T-helper 2 cell treated with Interferon-gamma antibody and Interleukin-4, amounts not matched to agents 5 μg/mL and 100 μg/mL, for 36 hours (primary cell): ENCODE measurements at regions not wholly inside any gene's neighbourhood (a gene's known extent, or its start where the extent isn't known, plus 50 kb on each side); places are given as distances from the start of the nearest gene placed in this dataset.

ENCODE experiments used
- DNase-seq: peaks from one replicate; pipeline ENCODE4 v3.0.0; 2021; ENCODE audit warnings: low spot score
- H3K27ac Mint-ChIP-seq: one replicate; pipeline ENCODE4 v1.8.0; 2021; ENCODE audit warnings: mild to moderate bottlenecking, mixed read lengths
- H3K27me3 Mint-ChIP-seq: one replicate; pipeline ENCODE4 v1.8.0; 2021; ENCODE audit warnings: low read depth, mixed read lengths
- H3K36me3 Mint-ChIP-seq: one replicate; pipeline ENCODE4 v1.8.0; 2021; ENCODE audit warnings: low read depth, mixed read lengths
- H3K4me1 Mint-ChIP-seq: one replicate; pipeline ENCODE4 v1.8.0; 2021; ENCODE audit warnings: low read depth, mixed read lengths
- H3K4me3 Mint-ChIP-seq: one replicate; pipeline ENCODE4 v1.8.0; 2022; ENCODE audit warnings: mild to moderate bottlenecking, moderate library complexity, mixed read lengths
- H3K9me3 Mint-ChIP-seq: one replicate; pipeline ENCODE4 v1.8.0; 2021; ENCODE audit warnings: mixed read lengths

DNA sequence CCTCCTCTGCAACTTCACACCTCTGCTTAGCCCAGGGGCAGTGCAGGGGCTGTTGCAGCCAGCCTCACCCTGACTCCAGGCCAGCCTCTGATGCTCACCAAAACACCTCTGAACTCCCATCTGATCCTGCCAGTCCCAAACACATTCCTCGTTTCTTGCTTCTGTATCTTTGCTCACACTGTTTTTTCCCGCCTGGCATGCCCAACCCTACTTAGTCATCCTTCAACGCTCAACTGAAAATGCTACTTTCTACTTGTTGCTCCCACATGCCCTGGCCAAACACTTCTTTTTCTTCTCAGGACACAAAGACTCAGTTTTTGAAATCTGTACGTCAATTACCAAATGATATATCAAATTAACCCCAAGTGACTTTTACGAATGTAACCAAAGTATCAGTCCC lies 140.8 kb upstream of the ZBED5 start:
- no peak overlapping the region for H3K27ac Mint-ChIP-seq
- no peak overlapping the region for H3K4me3 Mint-ChIP-seq
- no peaks in the 10 kb centered on the region for H3K9me3 Mint-ChIP-seq
- H3K36me3 Mint-ChIP-seq = no peaks in the 10 kb centered on the region
- no peak for DNase-seq
- no peaks in the 10 kb centered on the region for H3K4me1 Mint-ChIP-seq
- H3K27me3 Mint-ChIP-seq = peaks cover 16% of the 10 kb centered on the region

DNA sequence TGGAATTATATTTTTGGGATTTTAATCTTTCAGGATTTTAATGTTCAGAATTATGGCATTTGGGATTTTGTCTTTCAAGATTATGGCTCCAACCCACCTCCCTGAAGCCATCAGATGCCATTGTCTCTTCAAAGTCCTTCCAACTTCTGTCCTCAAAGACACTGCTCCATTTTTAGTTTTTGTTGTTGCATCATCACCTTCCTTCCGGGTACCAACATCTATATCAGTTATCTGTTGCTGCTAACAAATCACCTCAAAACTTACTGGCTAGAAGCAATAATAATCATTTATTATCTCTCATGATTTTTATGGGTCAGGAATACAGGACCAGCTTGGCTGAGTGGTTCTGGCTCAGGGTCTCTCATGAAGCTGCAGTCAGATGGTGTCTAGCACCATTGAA lies 138.8 kb upstream of the ZBED5 start:
- H3K27me3 Mint-ChIP-seq = peaks cover 16% of the 10 kb centered on the region
- no peaks in the 10 kb centered on the region for H3K4me1 Mint-ChIP-seq
- no peak overlapping the region for H3K27ac Mint-ChIP-seq
- H3K36me3 Mint-ChIP-seq = no peaks in the 10 kb centered on the region
- no peak for DNase-seq
- H3K9me3 Mint-ChIP-seq = no peaks in the 10 kb centered on the region
- no peak overlapping the region for H3K4me3 Mint-ChIP-seq

DNA sequence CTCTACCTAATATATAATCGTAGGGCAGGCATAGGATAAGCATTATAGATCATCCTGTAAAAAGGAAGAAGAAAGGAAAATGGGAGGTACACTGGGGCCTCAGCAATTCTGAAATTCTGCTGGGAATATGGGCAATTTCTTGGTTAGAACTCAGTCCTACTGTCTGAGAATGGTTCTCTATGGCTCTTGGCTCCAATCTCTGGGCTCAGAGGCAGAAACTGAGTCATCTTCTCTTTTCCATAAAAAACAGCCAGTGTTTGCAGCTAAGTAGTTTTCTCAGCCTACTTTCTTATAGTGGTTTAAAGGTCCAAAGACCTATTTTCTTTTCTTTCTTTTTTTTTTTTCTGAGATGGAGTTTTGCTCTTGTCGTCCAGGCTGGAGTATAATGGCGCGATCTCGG lies 135.8 kb upstream of the ZBED5 start:
- Mint-ChIP-seq H3K4me3 (no peak overlapping the region), H3K27me3 (peaks cover 17% of the 10 kb centered on the region), H3K4me1 (no peaks in the 10 kb centered on the region), H3K9me3 (no peaks in the 10 kb centered on the region), H3K27ac (no peak overlapping the region), H3K36me3 (no peaks in the 10 kb centered on the region)
- DNase-seq = no peak

DNA sequence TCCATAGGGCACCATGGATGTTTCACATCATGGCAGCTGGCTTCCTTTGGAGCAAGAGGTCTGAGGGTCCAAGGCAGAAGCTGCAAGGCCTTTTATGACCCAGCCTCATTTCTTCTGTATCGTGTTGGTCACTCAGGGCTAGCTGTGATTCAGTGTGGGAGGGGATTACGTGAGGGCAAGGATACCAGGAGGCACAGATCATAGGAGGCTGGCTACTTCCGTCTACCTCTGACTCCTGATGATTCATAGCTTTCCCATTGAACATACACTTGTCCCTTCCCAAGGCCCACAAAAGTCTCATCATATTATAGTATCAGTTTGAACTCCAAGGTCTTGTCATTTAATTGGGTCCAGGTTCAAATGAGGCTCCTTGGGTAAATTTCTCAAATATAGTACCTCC lies 135.3 kb upstream of the ZBED5 start:
- H3K27ac Mint-ChIP-seq = no peak overlapping the region
- H3K4me1 Mint-ChIP-seq = no peaks in the 10 kb centered on the region
- no peaks in the 10 kb centered on the region for H3K36me3 Mint-ChIP-seq
- no peaks in the 10 kb centered on the region for H3K9me3 Mint-ChIP-seq
- no peak for DNase-seq
- H3K27me3 Mint-ChIP-seq = peaks cover 17% of the 10 kb centered on the region
- H3K4me3 Mint-ChIP-seq = no peak overlapping the region

DNA sequence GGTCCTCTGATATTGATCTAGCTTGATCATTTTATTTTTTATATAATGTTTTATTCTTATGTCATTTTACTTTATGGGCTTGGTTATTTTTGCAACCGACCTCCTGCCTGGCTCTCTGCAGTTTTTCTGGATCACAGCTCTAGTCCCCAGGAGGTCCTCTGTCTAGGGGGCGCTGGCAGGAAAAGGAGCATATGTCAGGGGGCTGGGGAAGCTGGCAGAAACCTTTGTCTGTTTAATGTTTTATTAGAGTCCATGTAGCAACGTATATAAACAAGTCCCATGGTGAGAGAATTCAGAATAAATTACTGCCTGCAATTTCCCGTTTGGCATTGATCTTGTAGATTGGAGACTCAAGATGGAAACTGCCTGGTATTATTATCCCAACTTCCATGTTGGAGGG lies 133.5 kb upstream of the ZBED5 start:
- no peaks in the 10 kb centered on the region for H3K4me1 Mint-ChIP-seq
- H3K27me3 Mint-ChIP-seq = peaks cover 14% of the 10 kb centered on the region
- H3K36me3 Mint-ChIP-seq = no peaks in the 10 kb centered on the region
- no peak overlapping the region for H3K27ac Mint-ChIP-seq
- H3K9me3 Mint-ChIP-seq = no peaks in the 10 kb centered on the region
- no peak for DNase-seq
- H3K4me3 Mint-ChIP-seq = no peak overlapping the region

DNA sequence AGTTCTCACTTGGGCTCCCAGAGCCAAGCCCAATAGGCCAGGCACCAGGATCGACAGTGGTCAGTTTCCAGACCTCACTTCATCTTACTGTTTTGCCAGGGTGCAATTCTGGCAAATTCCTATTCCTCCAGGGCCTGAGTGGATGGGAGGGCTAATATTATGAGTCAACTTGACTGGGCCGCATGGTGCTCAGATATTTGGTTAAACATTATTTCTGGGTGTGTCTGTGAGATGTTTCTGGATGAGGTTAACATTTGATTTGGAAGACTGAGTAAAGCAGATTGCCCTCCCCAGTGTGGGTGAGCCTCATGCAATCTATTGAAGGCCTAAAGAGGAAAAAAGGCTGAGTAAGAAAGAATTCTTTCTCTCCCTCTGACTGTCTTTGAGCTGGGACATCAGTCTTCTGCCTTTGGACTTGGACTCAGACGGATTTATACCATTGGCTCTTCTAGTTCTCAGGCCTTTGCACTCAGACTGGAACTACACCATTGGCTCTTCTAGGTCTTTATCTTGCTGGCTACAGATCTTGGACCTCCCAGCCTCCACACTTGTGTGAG lies 132.9 kb upstream of the ZBED5 start:
- peaks cover 13% of the 10 kb centered on the region for H3K27me3 Mint-ChIP-seq
- H3K4me1 Mint-ChIP-seq = no peaks in the 10 kb centered on the region
- H3K36me3 Mint-ChIP-seq = no peaks in the 10 kb centered on the region
- DNase-seq = no peak
- no peak overlapping the region for H3K4me3 Mint-ChIP-seq
- H3K27ac Mint-ChIP-seq = no peak overlapping the region
- no peaks in the 10 kb centered on the region for H3K9me3 Mint-ChIP-seq

DNA sequence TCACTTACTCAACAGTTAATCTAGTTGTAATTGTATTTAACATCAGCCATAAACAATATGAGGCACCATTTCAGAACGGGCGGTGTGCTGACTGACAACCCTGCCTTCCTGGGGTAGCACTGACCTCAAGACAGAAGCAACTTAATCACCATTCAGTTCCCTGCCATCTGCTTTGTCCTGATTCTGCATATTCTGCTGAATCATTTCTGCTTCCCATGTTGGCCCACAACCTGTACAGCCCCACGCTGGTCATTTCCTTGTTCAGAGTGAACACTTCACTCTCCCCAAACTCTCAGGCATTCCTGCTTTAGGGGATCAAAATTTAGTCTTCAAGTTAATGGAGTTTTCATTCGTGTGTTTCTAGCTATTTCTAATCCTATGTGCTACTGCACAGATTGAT lies 132.3 kb upstream of the ZBED5 start:
- DNase-seq = no peak
- Mint-ChIP-seq H3K4me3 (no peak overlapping the region), H3K27me3 (peaks cover 9% of the 10 kb centered on the region), H3K9me3 (no peaks in the 10 kb centered on the region), H3K4me1 (no peaks in the 10 kb centered on the region), H3K36me3 (no peaks in the 10 kb centered on the region), H3K27ac (no peak overlapping the region)

DNA sequence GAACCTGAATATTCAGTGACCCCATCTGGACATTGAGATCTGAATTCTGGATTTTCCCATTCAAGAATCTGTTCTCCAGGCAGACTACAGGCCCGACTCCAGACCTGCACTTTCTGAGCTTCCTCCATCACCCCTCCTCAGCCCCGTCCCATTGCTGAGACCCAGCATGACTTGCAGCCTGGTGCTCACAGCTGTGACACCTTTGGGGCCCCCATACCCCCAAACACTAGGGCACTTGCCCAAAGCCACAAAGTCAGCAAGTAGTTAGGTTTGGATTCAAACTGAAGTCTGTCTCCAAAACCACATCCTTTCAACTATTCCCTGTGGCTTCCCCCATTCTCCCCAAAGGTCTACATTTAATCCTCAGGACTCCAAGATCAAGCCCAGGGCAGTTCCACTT lies 128.2 kb upstream of the ZBED5 start:
- Mint-ChIP-seq H3K36me3 (no peaks in the 10 kb centered on the region), H3K4me3 (no peak overlapping the region), H3K27me3 (peaks cover 15% of the 10 kb centered on the region), H3K4me1 (no peaks in the 10 kb centered on the region), H3K9me3 (no peaks in the 10 kb centered on the region), H3K27ac (no peak overlapping the region)
- no peak for DNase-seq

DNA sequence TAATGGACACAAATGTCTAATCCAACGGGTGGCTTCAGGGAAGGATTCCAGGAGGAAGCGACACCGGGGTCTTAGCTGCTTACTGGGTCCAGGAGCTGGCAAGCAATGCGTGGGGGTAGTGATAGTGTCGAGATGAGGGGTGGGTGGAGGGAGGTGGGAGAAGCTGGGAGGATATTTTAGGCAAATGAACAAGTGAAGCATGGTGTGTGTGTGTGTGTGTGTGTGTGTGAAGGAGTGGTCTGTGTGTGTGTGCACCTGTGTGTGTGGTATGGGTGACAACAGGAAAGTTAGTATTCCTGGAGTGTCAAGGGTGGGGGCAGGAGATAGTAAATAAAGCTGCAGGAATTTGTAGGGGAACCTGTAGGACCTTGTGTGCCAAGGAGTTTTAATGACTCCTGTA lies 126.9 kb upstream of the ZBED5 start:
- H3K9me3 Mint-ChIP-seq = no peaks in the 10 kb centered on the region
- H3K27me3 Mint-ChIP-seq = peaks cover 15% of the 10 kb centered on the region
- H3K27ac Mint-ChIP-seq = no peak overlapping the region
- no peak for DNase-seq
- no peak overlapping the region for H3K4me3 Mint-ChIP-seq
- H3K4me1 Mint-ChIP-seq = peaks cover under 1% of the 10 kb centered on the region
- no peaks in the 10 kb centered on the region for H3K36me3 Mint-ChIP-seq

DNA sequence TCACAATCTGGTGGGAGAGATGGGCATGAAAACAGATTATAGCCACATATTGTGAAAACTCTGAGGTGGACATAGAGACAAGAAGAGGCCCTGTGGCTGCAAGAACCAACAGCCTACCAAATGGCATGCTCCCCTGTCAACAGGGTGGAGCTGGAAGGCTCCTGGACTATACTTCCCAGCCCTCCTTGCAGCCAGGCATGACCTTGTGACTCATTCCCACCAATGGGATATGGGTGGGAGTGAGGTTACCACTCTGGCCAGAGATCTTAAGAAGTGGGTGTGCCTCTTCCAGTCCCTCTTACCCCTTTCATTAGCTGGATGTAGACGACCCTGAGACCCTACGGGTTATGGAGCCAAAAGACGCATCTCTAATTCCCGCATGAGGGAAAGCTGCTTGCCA lies 126.4 kb upstream of the ZBED5 start:
- Mint-ChIP-seq H3K9me3 (no peaks in the 10 kb centered on the region), H3K36me3 (no peaks in the 10 kb centered on the region), H3K4me3 (no peak overlapping the region), H3K4me1 (peaks cover 3% of the 10 kb centered on the region), H3K27me3 (peaks cover 19% of the 10 kb centered on the region), H3K27ac (no peak overlapping the region)
- DNase-seq = no peak

DNA sequence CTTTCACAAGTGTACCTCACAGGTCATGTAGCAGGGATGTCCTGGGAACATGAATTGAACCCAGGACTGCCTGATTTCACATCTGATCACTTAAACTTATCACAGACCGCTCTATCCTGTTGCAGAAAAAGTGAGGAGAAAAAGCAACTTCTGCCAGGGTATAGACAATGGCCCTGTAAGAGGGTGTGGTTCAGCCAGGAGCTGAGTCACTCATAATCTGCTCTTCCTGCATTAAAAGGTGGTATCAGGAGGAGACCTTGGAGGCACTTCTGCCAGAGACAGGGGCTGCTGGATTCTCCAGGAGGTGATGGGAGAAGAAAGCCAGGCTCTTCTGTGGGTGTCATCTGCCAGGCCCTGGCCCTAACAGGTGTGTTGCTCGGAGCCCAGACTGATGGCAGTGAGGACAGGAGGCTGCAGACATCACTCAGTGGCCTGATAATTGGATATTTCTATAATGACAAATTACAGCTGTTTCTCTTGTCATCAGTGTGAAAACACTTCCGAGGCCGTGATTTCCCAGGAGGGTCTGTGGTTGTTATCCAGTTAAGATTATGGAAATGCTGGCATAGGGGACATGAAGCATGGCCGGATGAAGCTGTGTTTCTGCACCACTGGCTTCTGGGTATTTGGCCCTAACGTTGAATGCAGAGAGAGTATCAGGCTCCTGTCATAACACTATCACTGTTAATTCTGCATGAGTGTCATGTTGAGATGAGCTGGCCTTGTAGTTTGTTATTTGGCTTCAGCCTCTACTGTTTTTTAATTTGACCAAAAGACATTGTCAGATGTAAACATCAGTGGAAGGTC lies 125.1 kb upstream of the ZBED5 start:
- H3K27ac Mint-ChIP-seq = no peak overlapping the region
- H3K36me3 Mint-ChIP-seq = no peaks in the 10 kb centered on the region
- DNase-seq = no peak
- H3K4me3 Mint-ChIP-seq = no peak overlapping the region
- H3K27me3 Mint-ChIP-seq = peaks cover 23% of the 10 kb centered on the region
- H3K9me3 Mint-ChIP-seq = no peaks in the 10 kb centered on the region
- H3K4me1 Mint-ChIP-seq = peaks cover 3% of the 10 kb centered on the region

DNA sequence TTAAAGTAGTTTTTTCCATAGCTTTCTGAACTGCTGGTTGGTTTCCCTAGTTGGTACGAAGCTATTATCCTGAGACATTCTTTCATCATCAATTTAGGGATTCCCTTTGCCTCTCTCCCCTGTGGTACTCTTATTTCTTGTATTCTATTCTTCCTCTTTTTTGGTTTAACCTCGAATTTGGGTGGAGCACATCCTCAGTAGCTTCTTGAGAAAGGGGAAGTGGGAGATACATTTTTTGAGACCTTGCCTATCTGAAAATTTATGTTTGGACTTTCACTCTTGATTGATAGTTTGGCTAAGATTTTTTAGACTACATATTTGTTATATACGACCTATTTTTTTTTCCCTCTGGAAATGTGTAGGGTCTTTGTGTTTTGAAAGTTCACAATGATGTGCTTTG lies 121.7 kb upstream of the ZBED5 start:
- Mint-ChIP-seq H3K27me3 (peaks cover 26% of the 10 kb centered on the region), H3K27ac (no peak overlapping the region), H3K36me3 (no peaks in the 10 kb centered on the region), H3K9me3 (no peaks in the 10 kb centered on the region), H3K4me3 (no peak overlapping the region), H3K4me1 (peaks cover 3% of the 10 kb centered on the region)
- no peak for DNase-seq

DNA sequence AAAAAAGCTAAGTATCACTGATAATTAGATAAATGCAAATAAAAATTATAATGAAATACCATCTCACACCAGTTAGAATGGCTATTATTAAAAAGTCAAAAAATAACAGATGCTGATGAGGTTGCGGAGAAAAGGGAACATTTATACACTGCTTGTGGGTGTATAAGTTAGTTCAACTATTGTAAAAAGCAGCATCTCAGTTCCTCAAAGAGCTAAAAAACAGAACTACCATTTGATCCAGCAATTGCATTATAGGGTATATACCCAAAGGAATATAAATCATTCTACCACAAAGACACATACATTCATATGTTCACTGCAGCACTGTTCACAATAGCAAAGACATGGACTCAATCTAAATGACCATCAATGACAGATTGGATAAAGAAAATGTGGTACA lies 120.3 kb upstream of the ZBED5 start:
- Mint-ChIP-seq H3K4me3 (no peak overlapping the region), H3K27me3 (peaks cover 26% of the 10 kb centered on the region), H3K9me3 (no peaks in the 10 kb centered on the region), H3K27ac (no peak overlapping the region), H3K4me1 (peaks cover 3% of the 10 kb centered on the region), H3K36me3 (no peaks in the 10 kb centered on the region)
- DNase-seq = no peak

DNA sequence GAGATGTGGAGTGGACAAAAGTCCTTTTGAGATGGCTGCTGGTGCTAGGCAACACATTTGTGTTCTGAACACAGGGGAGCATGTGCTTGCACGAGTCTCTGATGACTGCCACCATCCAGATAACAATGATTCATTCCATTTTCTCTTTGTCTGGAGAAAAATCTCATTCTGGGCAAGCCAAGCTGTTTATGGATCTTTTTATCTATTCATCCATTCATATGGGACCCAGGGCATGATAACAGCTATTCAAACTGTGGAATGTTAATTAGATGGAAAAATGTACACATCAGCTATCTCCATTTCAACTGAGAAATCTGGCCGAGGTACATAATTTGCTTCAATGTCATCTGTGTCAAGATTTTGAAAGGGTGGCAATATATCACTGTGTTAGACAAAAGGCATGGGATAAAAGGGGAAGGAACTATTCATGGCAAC lies 117.5 kb upstream of the ZBED5 start:
- no peaks in the 10 kb centered on the region for H3K9me3 Mint-ChIP-seq
- H3K27ac Mint-ChIP-seq = no peak overlapping the region
- DNase-seq = no peak
- no peaks in the 10 kb centered on the region for H3K36me3 Mint-ChIP-seq
- H3K4me1 Mint-ChIP-seq = peaks cover 3% of the 10 kb centered on the region
- no peak overlapping the region for H3K4me3 Mint-ChIP-seq
- peaks cover 14% of the 10 kb centered on the region for H3K27me3 Mint-ChIP-seq

DNA sequence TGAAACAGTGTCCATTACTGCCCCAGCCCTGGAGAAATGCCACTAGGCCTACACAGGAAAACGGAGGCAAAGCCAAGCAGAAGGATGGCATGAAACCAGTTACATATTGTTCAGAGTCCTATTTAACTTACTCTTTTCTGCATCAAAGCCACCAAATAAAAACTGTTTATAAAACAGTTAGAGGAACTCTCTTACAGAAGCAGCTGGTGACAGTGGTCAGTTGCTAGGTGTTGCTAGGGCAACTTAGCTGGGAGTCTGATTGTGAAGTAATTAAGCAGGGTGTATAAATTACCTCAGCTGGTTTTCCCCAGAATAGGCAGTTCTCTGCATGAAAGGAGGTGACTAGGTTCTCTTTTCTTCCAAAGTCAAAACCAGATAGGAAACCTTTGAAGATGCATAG lies 115.6 kb upstream of the ZBED5 start:
- H3K4me3 Mint-ChIP-seq = no peak overlapping the region
- no peaks in the 10 kb centered on the region for H3K4me1 Mint-ChIP-seq
- peaks cover 6% of the 10 kb centered on the region for H3K27me3 Mint-ChIP-seq
- no peak overlapping the region for H3K27ac Mint-ChIP-seq
- H3K36me3 Mint-ChIP-seq = no peaks in the 10 kb centered on the region
- no peak for DNase-seq
- no peaks in the 10 kb centered on the region for H3K9me3 Mint-ChIP-seq
